H1 (cell line): ENCODE measurements at regions not wholly inside any gene's neighbourhood (a gene's known extent, or its start where the extent isn't known, plus 50 kb on each side); places are given as distances from the start of the nearest gene placed in this dataset.

Experiments
- CTCF ChIA-PET: fragments of 300-600 bp; sonication (Branson Sonifier 250); formaldehyde crosslinking; loops from one replicate; lab custom pipeline; 2021; ENCODE audit not compliant: partially characterized antibody; lab: Charles Lee
- POLR2A ChIA-PET: fragments of 300-600 bp; sonication (Branson Sonifier 250); formaldehyde crosslinking; loops from one replicate; lab custom pipeline; 2021; ENCODE audit warnings: inconsistent platforms; ENCODE audit not compliant: partially characterized antibody; lab: Charles Lee
- DNase-seq, 2 experiments: peaks; one replicate each; pipeline versions ENCODE4 v3.0.0 to v3.0.0-alpha.2; 2010 to 2022; ENCODE audit warnings: low spot score in 2 of 2, low read depth in 1 of 2, mixed read lengths in 1 of 2
- FAIRE-seq: peaks from 2 replicates; lab custom pipeline; 2011; peaks lifted over from hg19 to GRCh38; lab: Jason Lieb, UNC
- H2AFZ ChIP-seq: 2 replicates; pipeline ENCODE4 v1.8.1; 2012; ENCODE audit warnings: low read length, inconsistent platforms
- H2AK5ac ChIP-seq: 2 replicates; pipeline ENCODE4 v1.6.1; 2013; ENCODE audit warnings: low read depth, low read length
- H2BK120ac ChIP-seq: replicated peaks from 2 replicates; pipeline ENCODE3; 2013; ENCODE audit warnings: low read depth, low read length, inconsistent platforms
- H2BK12ac ChIP-seq: 2 replicates; pipeline ENCODE4 v1.6.1; 2013; ENCODE audit warnings: low read depth, low read length
- H2BK15ac ChIP-seq: 2 replicates; pipeline ENCODE4 v1.6.1; 2013; ENCODE audit warnings: low read length
- H2BK20ac ChIP-seq: 2 replicates; pipeline ENCODE4 v1.6.1; 2013; ENCODE audit warnings: low read length
- H2BK5ac ChIP-seq: 2 replicates; pipeline ENCODE4 v1.6.1; 2013; ENCODE audit warnings: low read depth, low read length
- H3K14ac ChIP-seq: 2 replicates; pipeline ENCODE4 v1.6.1; 2013; ENCODE audit warnings: inconsistent platforms; ENCODE audit not compliant: insufficient read length
- H3K18ac ChIP-seq: 2 replicates; pipeline ENCODE4 v1.6.1; 2013; ENCODE audit warnings: low read length; ENCODE audit errors: extremely low read depth
- H3K23ac ChIP-seq: 2 replicates; pipeline ENCODE4 v1.6.1; 2013; ENCODE audit warnings: inconsistent platforms; ENCODE audit not compliant: insufficient read length
- H3K23me2 ChIP-seq: 2 replicates; pipeline ENCODE4 v1.6.1; 2013; ENCODE audit warnings: low read depth, low read length
- H3K27ac ChIP-seq: 2 replicates; pipeline ENCODE4 v1.6.1; 2011; ENCODE audit warnings: low read depth, low read length, inconsistent platforms
- H3K27me3 ChIP-seq, 4 experiments: replicated peaks in 1 of 4; 1 replicate in 1 of 4; 2 replicates in 3 of 4; pipeline versions ENCODE4 v1.6.1 to v1.8.1; 2011 to 2013; ENCODE audit warnings: low read length in 3 of 4, mild to moderate bottlenecking in 3 of 4, inconsistent platforms in 2 of 4, mixed read lengths in 2 of 4, moderate library complexity in 1 of 4; ENCODE audit not compliant: control insufficient read depth in 3 of 4, insufficient read depth in 3 of 4; ENCODE audit errors: extremely low read depth in 1 of 4
- H3K36me3 ChIP-seq, 4 experiments: 2 replicates each; pipeline versions ENCODE4 v1.6.1 to v1.8.1; 2011 to 2013; ENCODE audit warnings: mild to moderate bottlenecking in 4 of 4, low read length in 3 of 4, moderate library complexity in 2 of 4, control low read depth in 1 of 4, inconsistent platforms in 1 of 4; ENCODE audit not compliant: insufficient read depth in 4 of 4, control insufficient read depth in 2 of 4
- H3K4ac ChIP-seq: replicated peaks from 2 replicates; pipeline ENCODE3; 2013; ENCODE audit warnings: low read length, low read depth, mixed read lengths, inconsistent platforms; ENCODE audit not compliant: insufficient read length
- H3K4me1 ChIP-seq, 4 experiments: replicated peaks in 1 of 4; 1 replicate in 1 of 4; 2 replicates in 3 of 4; pipeline versions ENCODE4 v1.6.1 to v1.8.1; 2011 to 2013; ENCODE audit warnings: low read length in 3 of 4, inconsistent platforms in 2 of 4, mixed read lengths in 1 of 4; ENCODE audit not compliant: insufficient read depth in 4 of 4, control insufficient read depth in 3 of 4
- H3K4me2 ChIP-seq, 2 experiments: 2 replicates each; pipeline versions ENCODE4 v1.6.1 to v1.8.1; 2011 to 2013; ENCODE audit warnings: low read depth in 2 of 2, low read length in 2 of 2, control low read depth in 1 of 2, inconsistent platforms in 1 of 2, mild to moderate bottlenecking in 1 of 2; ENCODE audit not compliant: insufficient read depth in 1 of 2
- H3K4me3 ChIP-seq, 4 experiments: fragments of 200-600, 300-600 bp in 1 of 4; sonication (generic), shearing (Covaris generic), sonication (Bioruptor Twin) in 1 of 4; 2 replicates each; pipeline versions ENCODE4 v1.5.1 to v1.8.1; 2011 to 2016; ENCODE audit warnings: low read length in 4 of 4, low read depth in 3 of 4, control low read depth in 2 of 4, inconsistent platforms in 2 of 4, mild to moderate bottlenecking in 2 of 4, mixed read lengths in 1 of 4, moderate library complexity in 1 of 4; ENCODE audit not compliant: insufficient read depth in 2 of 4; ENCODE audit errors: extremely low read depth in 1 of 4
- H3K56ac ChIP-seq: replicated peaks from 2 replicates; pipeline ENCODE3; 2013; ENCODE audit warnings: low read depth, mild to moderate bottlenecking, mixed read lengths, low read length, inconsistent platforms; ENCODE audit not compliant: insufficient read length
- H3K79me1 ChIP-seq: 2 replicates; pipeline ENCODE4 v1.6.1; 2013; ENCODE audit warnings: low read depth, low read length, control low read depth
- H3K79me2 ChIP-seq, 2 experiments: 2 replicates each; pipeline versions ENCODE4 v1.6.1 to v1.8.1; 2012 to 2013; ENCODE audit warnings: low read length in 2 of 2, mild to moderate bottlenecking in 2 of 2, inconsistent platforms in 1 of 2; ENCODE audit not compliant: insufficient read depth in 2 of 2, control insufficient read depth in 1 of 2
- H3K9ac ChIP-seq, 4 experiments: replicated peaks in 1 of 4; 1 replicate in 1 of 4; 2 replicates in 3 of 4; pipeline versions ENCODE4 v1.6.1 to v1.8.1; 2011 to 2013; ENCODE audit warnings: low read depth in 3 of 4, low read length in 3 of 4, control low read depth in 2 of 4, mild to moderate bottlenecking in 2 of 4, moderate library complexity in 2 of 4, inconsistent platforms in 1 of 4; ENCODE audit errors: extremely low read depth in 1 of 4
- H3K9me3 ChIP-seq, 2 experiments: 2 replicates each; pipeline versions ENCODE4 v1.6.1 to v1.8.1; 2012 to 2013; ENCODE audit warnings: mild to moderate bottlenecking in 2 of 2, moderate library complexity in 2 of 2, control low read depth in 1 of 2, inconsistent platforms in 1 of 2, low read depth in 1 of 2, low read length in 1 of 2, mixed read lengths in 1 of 2; ENCODE audit not compliant: insufficient read depth in 2 of 2
- H4K20me1 ChIP-seq, 2 experiments: replicated peaks in 1 of 2; 2 replicates each; pipeline versions ENCODE3 to v1.8.1; 2011 to 2013; ENCODE audit warnings: inconsistent platforms in 2 of 2, low read length in 2 of 2, mild to moderate bottlenecking in 1 of 2; ENCODE audit not compliant: insufficient read depth in 2 of 2, control insufficient read depth in 1 of 2
- H4K5ac ChIP-seq: 2 replicates; pipeline ENCODE4 v1.6.1; 2013; ENCODE audit warnings: low read length, low read depth, mixed read lengths, inconsistent platforms; ENCODE audit not compliant: insufficient read length
- H4K8ac ChIP-seq: 2 replicates; pipeline ENCODE4 v1.8.0; 2013; ENCODE audit warnings: mild to moderate bottlenecking, moderate library complexity, low read length, inconsistent platforms; ENCODE audit not compliant: insufficient read depth; ENCODE audit errors: extremely low read depth
- H4K91ac ChIP-seq: replicated peaks from 2 replicates; pipeline ENCODE3; 2013; ENCODE audit warnings: low read length, mixed read lengths, inconsistent platforms; ENCODE audit not compliant: insufficient read length
- BRCA1 ChIP-seq: IDR thresholded peaks from 2 replicates; pipeline ENCODE4 v1.6.1; 2012; ENCODE audit warnings: low read depth, low read length, improper control_type of control experiment
- CBX5 ChIP-seq: fragments of 300-800, 300-1000 bp; sonication (generic); IDR thresholded peaks from 2 replicates; pipeline ENCODE4 v1.7.1; 2016; ENCODE audit warnings: antibody characterized with exemption, low read length, low read depth
- CHD1 ChIP-seq: IDR thresholded peaks from 2 replicates; pipeline ENCODE4 v1.6.1; 2012; ENCODE audit warnings: low read depth, low read length, improper control_type of control experiment
- EZH2 ChIP-seq: fragments of 200-600 bp; sonication (generic); IDR thresholded peaks from 2 replicates; pipeline ENCODE4 v1.7.1; 2012; ENCODE audit warnings: low read depth, mild to moderate bottlenecking, moderate library complexity, low read length, inconsistent platforms; ENCODE audit not compliant: severe bottlenecking
- HDAC6 ChIP-seq: IDR thresholded peaks from one replicate; pipeline ENCODE4 v1.7.1; 2012; ENCODE audit warnings: low read depth, mild to moderate bottlenecking, inconsistent platforms, low read length, moderate library complexity
- JUN ChIP-seq: IDR thresholded peaks from 2 replicates; pipeline ENCODE4 v1.6.1; 2011; ENCODE audit warnings: low read depth, mild to moderate bottlenecking, improper control_type of control experiment, low read length
- KDM4A ChIP-seq: IDR thresholded peaks from one replicate; pipeline ENCODE4 v1.7.1; 2012; ENCODE audit warnings: low read depth, mild to moderate bottlenecking, moderate library complexity, low read length, inconsistent platforms; ENCODE audit not compliant: severe bottlenecking
- KDM5A ChIP-seq: fragments of 200-600 bp; IDR thresholded peaks from 2 replicates; pipeline ENCODE4 v1.7.1; 2012; ENCODE audit warnings: mild to moderate bottlenecking, low read length, inconsistent platforms, mixed read lengths
- NRF1 ChIP-seq: IDR thresholded peaks from 2 replicates; pipeline ENCODE4 v1.6.1; 2011; ENCODE audit warnings: mild to moderate bottlenecking, low read depth, low read length, improper control_type of control experiment
- POLR2AphosphoS5 ChIP-seq: IDR thresholded peaks from 2 replicates; pipeline ENCODE4 v1.6.1; 2011; ENCODE audit warnings: low read depth, low read length
- RBBP5 ChIP-seq: IDR thresholded peaks from 2 replicates; pipeline ENCODE4 v1.7.1; 2012; ENCODE audit warnings: low read depth, mild to moderate bottlenecking, inconsistent platforms, low read length, moderate library complexity, borderline replicate concordance
- SRF ChIP-seq: IDR thresholded peaks from 2 replicates; pipeline ENCODE4 v1.6.1; 2011; ENCODE audit warnings: mild to moderate bottlenecking, low read depth, low read length, moderate library complexity
- TAF7 ChIP-seq: optimal IDR thresholded peaks from 2 replicates; pipeline ENCODE3; 2011; ENCODE audit warnings: low read depth, mild to moderate bottlenecking, inconsistent platforms, low read length, moderate library complexity, borderline replicate concordance
- WGBS, 2 experiments: shearing (Covaris generic) in 1 of 2; methylation state at CpG; one replicate each; pipeline versions ENCODE4 v1.1.6 to v1.1.7; 2013 to 2015; ENCODE audit warnings: low lambda C conversion rate in 2 of 2, mixed read lengths in 2 of 2, inconsistent platforms in 1 of 2, low coverage in 1 of 2, missing lambda C conversion rate in 1 of 2; ENCODE audit not compliant: insufficient replicate concordance in 2 of 2, insufficient coverage in 1 of 2, insufficient read length in 1 of 2; ENCODE audit errors: extremely low coverage in 1 of 2, missing lambda C conversion rate in 1 of 2; 5-methylcytosine and 5-hydroxymethylcytosine counted together

DNA sequence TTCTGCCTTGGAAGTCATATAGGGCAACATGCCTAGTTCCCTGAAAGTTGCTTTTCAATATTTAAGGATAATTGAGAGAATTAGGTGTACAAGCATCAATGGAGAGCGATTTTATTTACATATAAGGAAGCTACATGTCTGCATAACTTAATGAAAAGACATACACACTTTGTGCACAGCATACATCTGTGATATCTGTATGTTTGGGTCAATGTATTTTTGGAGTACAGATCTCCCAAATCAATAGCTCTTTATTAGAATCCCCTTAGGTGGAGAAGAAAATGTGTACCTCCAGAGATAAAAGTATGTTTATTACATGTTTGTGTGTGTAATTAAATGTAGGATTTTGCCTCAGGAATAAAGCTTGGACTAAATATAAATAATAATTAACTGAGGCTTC, 373.7 kb upstream of the CCNH start:
- H2BK12ac ChIP-seq, result no peak overlapping the region
- H2BK20ac ChIP-seq, result no peak overlapping the region
- no peak overlapping the region for H3K18ac ChIP-seq
- H2BK120ac ChIP-seq, result no peak overlapping the region
- H3K23me2 ChIP-seq, result no peaks in the 10 kb centered on the region
- H3K4me1 ChIP-seq, result peaks cover 0 to 7% (median 0%) of the 10 kb centered on the region in 4 experiments; a peak in 2 of 7 replicates
- no peak overlapping the region for H3K4me3 ChIP-seq
- no peak overlapping the region for H3K9ac ChIP-seq
- no peak overlapping the region for H4K8ac ChIP-seq
- no peak overlapping the region for H3K14ac ChIP-seq
- no peak overlapping the region for H2AK5ac ChIP-seq
- ChIA-PET CTCF (interaction anchor here (0.6 to 1.9 kb wide), 2 partner anchors 649 to 905 kb away, joined by 3 to 10 read pairs; no protein-coding TSS in a partner anchor), POLR2A (no interaction called here)
- H3K27ac ChIP-seq, result no peak overlapping the region
- no peak for FAIRE-seq
- H3K4me2 ChIP-seq, result no peak overlapping the region
- H3K27me3 ChIP-seq, result peaks cover 2 to 28% (median 7%) of the 10 kb centered on the region in 4 experiments; a peak in 5 of 7 replicates
- no peak overlapping the region for H2BK5ac ChIP-seq
- 74% methylated on average over 1 of the region's 1 CpG; no CpG with 5 or more reads in 1 of the 2 experiments for WGBS, 2 experiments
- no peak overlapping the region for H3K56ac ChIP-seq
- no peak overlapping the region for H2AFZ ChIP-seq
- H3K36me3 ChIP-seq, result no peaks in the 10 kb centered on the region
- no peak overlapping the region for H3K4ac ChIP-seq
- no peak for DNase-seq
- no peaks in the 10 kb centered on the region for H4K20me1 ChIP-seq
- no peak overlapping the region for H3K23ac ChIP-seq
- no peaks in the 10 kb centered on the region for H3K9me3 ChIP-seq
- H3K79me2 ChIP-seq, result no peaks in the 10 kb centered on the region
- H4K5ac ChIP-seq, result no peak overlapping the region
- no peaks in the 10 kb centered on the region for H3K79me1 ChIP-seq
- TF ChIP-seq CHD1, result no peak
- no peak for TF ChIP-seq KDM4A
- no peak for TF ChIP-seq TAF7
- TF ChIP-seq NRF1, result no peak
- no peak for TF ChIP-seq BRCA1
- TF ChIP-seq EZH2, result no peak
- no peak for TF ChIP-seq JUN
- TF ChIP-seq RBBP5, result no peak
- TF ChIP-seq SRF, result no peak
- no peak for TF ChIP-seq KDM5A
- no peak for TF ChIP-seq HDAC6
- TF ChIP-seq POLR2AphosphoS5, result no peak
- no peak for TF ChIP-seq CBX5
- TF ChIP-seq, all 59 proteins: peak for 0
- Histone ChIP-seq H4K91ac (no peak overlapping the region), H2BK15ac (no peak overlapping the region)
